Body of pancreas (tissue), 4 donors: ENCODE measurements at regions not wholly inside any gene's neighbourhood (a gene's known extent, or its start where the extent isn't known, plus 50 kb on each side); places are given as distances from the start of the nearest gene placed in this dataset.

Experiments used
- ATAC-seq: fragments of 150-250 bp; one replicate; pipeline ENCODE4 v1.9.1; 2016
- DNase-seq, 4 donors: peaks; one replicate each; pipeline ENCODE4 v3.0.0-alpha.2; 2019
- H3K27ac ChIP-seq, 4 donors: fragments of 200-600 bp; sonication (generic); 1 replicate in 3 of 4; 2 replicates in 1 of 4; pipeline versions ENCODE4 v1.5.1 to v1.6.1; 2016 to 2019; ENCODE audit warnings: mild to moderate bottlenecking in 1 of 4, mixed read lengths in 1 of 4, moderate library complexity in 1 of 4
- H3K27me3 ChIP-seq, 2 donors: fragments of 200-600 bp; sonication (generic); one replicate each; pipeline ENCODE4 v1.6.0; 2016; ENCODE audit warnings: mild to moderate bottlenecking in 1 of 2
- H3K36me3 ChIP-seq, 2 donors: fragments of 200-600 bp; sonication (generic); replicated peaks in 1 of 2; 2 replicates each; pipeline ENCODE4 v1.5.1; 2016; ENCODE audit warnings: low read depth in 2 of 2; ENCODE audit not compliant: insufficient read depth in 1 of 2
- H3K4me1 ChIP-seq: fragments of 200-600 bp; sonication (generic); one replicate; pipeline ENCODE4 v1.6.0; 2016
- H3K4me3 ChIP-seq, 2 donors: fragments of 200-600 bp; sonication (generic); 1 replicate in 1 of 2; 2 replicates in 1 of 2; pipeline ENCODE4 v1.5.1; 2016 to 2019
- H3K9me3 ChIP-seq, 3 donors: fragments of 200-600 bp; sonication (generic); 1 replicate in 2 of 3; 2 replicates in 1 of 3; pipeline ENCODE4 v1.5.1; 2016
- POLR2A ChIP-seq, 3 donors: fragments of 450-650 bp; IDR thresholded peaks; one replicate each; pipeline ENCODE4 v1.6.1; 2016; ENCODE audit warnings: antibody characterized with exemption in 3 of 3, mild to moderate bottlenecking in 2 of 3
- WGBS, 2 donors: methylation state at CpG; one replicate each; pipeline ENCODE4 v1.1.5; 2017; 5-methylcytosine and 5-hydroxymethylcytosine counted together
- intact Hi-C: fragments of 100-400 bp; cut with DNase I; formaldehyde crosslinking; loops from one replicate; pipeline ENCODE4 v1.15.1; 2023
- TF ChIP-seq, protein P1 (sequence below), 7 experiments: fragments of 450-650 bp in 4 of 7; fragments of 200-600 bp in 3 of 7; sonication (generic) in 3 of 7; IDR thresholded peaks; one replicate each; pipeline ENCODE4 v1.5.1; 2016 to 2019; ENCODE audit warnings: antibody characterized with exemption in 7 of 7

DNA sequence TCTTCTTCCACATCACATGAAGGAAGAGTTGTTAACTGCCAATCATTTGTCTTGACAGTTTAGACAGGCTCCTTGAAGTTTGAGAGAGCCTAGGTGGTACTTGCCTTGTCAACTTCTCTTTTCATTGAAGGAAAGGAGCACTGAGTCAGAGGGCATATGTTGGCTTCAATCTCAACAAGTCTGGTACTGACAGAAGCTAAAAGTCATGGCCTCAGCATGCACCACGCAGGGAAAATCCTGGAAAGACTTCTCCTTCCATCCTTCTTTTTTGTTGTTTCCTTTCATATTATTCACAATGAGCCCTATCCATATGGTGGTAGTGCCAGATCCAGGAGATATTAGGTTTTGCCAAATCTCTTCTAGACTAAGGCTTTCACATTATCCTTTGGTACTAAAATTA is 1272.5 kb downstream of the ROBO1 start:
- Histone ChIP-seq H3K27me3 (no peaks in the 10 kb centered on the region), H3K36me3 (no peaks in the 10 kb centered on the region), H3K4me3 (no peak overlapping the region), H3K4me1 (no peaks in the 10 kb centered on the region), H3K9me3 (no peaks in the 10 kb centered on the region), H3K27ac (no peak overlapping the region)
- DNase-seq (no peak), ATAC-seq (no peak)
- WGBS, 2 donors, result 0 to 47% methylated on average over 1 of the region's 1 CpG
- no peak for TF ChIP-seq POLR2A (IDR thresholded peaks at IDR 0.05)
- TF ChIP-seq, protein P1, sequence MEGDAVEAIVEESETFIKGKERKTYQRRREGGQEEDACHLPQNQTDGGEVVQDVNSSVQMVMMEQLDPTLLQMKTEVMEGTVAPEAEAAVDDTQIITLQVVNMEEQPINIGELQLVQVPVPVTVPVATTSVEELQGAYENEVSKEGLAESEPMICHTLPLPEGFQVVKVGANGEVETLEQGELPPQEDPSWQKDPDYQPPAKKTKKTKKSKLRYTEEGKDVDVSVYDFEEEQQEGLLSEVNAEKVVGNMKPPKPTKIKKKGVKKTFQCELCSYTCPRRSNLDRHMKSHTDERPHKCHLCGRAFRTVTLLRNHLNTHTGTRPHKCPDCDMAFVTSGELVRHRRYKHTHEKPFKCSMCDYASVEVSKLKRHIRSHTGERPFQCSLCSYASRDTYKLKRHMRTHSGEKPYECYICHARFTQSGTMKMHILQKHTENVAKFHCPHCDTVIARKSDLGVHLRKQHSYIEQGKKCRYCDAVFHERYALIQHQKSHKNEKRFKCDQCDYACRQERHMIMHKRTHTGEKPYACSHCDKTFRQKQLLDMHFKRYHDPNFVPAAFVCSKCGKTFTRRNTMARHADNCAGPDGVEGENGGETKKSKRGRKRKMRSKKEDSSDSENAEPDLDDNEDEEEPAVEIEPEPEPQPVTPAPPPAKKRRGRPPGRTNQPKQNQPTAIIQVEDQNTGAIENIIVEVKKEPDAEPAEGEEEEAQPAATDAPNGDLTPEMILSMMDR (IDR thresholded peaks at IDR 0.05), result no peak
- intact Hi-C loops, result no loop called here

DNA sequence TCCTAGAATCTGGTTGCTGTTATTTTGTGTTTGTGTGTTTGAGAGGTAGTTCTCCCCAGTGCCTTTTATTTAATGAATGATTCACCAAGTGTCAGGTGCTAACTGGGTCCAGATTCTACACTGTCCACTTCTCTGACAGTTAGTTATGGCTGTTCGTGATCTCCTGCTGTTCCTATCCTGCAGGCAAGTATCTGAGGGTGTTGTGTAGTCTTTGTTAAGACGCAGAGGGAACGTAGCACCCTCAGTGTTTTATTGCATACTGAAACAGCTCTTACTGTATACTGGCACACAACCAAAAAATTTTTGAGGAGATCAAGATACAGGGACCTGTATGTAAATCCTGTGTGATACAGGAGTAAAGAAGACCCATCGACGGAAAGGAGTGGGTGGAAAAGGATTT is 1271.3 kb downstream of the ROBO1 start:
- Histone ChIP-seq H3K4me1 (no peaks in the 10 kb centered on the region), H3K4me3 (no peak overlapping the region), H3K36me3 (no peaks in the 10 kb centered on the region), H3K27me3 (no peaks in the 10 kb centered on the region), H3K9me3 (no peaks in the 10 kb centered on the region), H3K27ac (no peak overlapping the region)
- 38 to 52% methylated on average over 5 of the region's 5 CpGs for WGBS, 2 donors
- intact Hi-C loops, result no loop called here
- no peak for ATAC-seq
- TF ChIP-seq, protein P1 (IDR thresholded peaks at IDR 0.05), result no peak
- no peak for TF ChIP-seq POLR2A (IDR thresholded peaks at IDR 0.05)
- no peak for DNase-seq

DNA sequence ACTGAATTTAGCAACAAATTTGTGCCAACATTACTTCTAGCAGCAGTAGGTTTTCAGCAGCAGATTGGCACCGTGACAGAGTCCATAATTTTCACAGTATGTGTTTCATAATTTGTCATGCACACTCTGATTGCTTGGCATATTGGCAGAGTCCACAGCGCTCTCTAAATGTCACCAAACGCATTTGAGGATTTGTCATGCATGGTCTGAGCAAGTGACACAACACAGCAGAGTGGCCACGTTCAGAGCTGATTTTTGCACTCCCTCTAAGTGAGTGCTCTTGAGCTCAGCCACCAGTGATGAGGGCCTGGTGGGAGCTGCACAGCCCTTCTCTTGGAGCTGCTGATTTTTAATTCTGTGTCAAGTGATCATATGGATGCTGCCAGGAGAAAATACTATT is 1270.8 kb downstream of the ROBO1 start:
- DNase-seq (peak in 3 of 4 donors; percentile 18 to 52 (median 28)), ATAC-seq (peak; percentile 33)
- Histone ChIP-seq H3K4me1 (no peaks in the 10 kb centered on the region), H3K27ac (no peak overlapping the region), H3K9me3 (no peaks in the 10 kb centered on the region), H3K36me3 (no peaks in the 10 kb centered on the region), H3K27me3 (no peaks in the 10 kb centered on the region), H3K4me3 (no peak overlapping the region)
- 19 to 30% methylated on average over 4 of the region's 4 CpGs for WGBS, 2 donors
- intact Hi-C loops, result no loop called here
- TF ChIP-seq, protein P1 (IDR thresholded peaks at IDR 0.05), result no peak
- TF ChIP-seq POLR2A (IDR thresholded peaks at IDR 0.05), result no peak

DNA sequence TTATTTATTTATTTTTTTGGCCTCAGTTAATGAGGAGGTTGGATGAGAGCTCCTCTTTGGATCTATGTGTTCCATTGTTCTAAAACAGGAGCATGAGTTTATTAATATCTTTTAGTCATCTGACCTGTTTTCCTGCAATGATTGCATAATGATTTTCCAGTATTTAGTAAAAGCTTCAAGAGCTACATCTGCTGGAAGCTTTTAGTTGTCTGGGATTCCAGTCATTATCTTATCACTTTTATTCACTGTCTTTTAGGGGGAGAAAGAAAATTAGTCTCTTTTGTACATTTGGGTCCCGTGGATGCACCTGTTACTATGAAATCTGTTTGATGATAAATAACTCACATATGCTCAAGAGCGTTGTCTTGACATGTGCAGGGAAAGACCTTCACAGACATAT is 1270.0 kb downstream of the ROBO1 start:
- no peak for TF ChIP-seq POLR2A (IDR thresholded peaks at IDR 0.05)
- TF ChIP-seq, protein P1 (IDR thresholded peaks at IDR 0.05), result no peak
- DNase-seq (no peak), ATAC-seq (no peak)
- WGBS, 2 donors, result 29 to 40% methylated on average over 2 of the region's 2 CpGs
- Histone ChIP-seq H3K4me3 (no peak overlapping the region), H3K27me3 (no peaks in the 10 kb centered on the region), H3K27ac (no peak overlapping the region), H3K36me3 (no peaks in the 10 kb centered on the region), H3K9me3 (no peaks in the 10 kb centered on the region), H3K4me1 (no peaks in the 10 kb centered on the region)
- intact Hi-C loops, result no loop called here

DNA sequence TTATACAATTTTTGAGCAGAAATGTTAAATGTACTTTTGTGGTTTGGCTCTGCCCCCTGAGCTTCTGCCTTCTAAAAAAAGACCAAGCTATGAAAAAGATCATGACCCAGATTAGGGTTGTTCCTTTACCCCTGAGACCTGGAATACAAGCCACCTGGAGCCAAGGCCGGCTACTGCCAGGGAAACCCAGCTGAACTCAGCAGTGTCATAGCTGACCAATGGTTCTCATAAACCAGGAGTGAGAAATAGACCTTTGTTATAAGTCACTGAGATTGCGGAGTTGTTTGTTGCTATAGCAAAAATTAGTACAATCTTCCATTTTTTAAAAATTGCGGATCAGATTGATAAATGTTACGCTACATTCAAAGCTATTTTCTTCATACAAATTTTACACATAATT is 1261.7 kb downstream of the ROBO1 start:
- Histone ChIP-seq H3K4me3 (no peak overlapping the region), H3K27me3 (no peaks in the 10 kb centered on the region), H3K4me1 (peaks cover 5% of the 10 kb centered on the region), H3K9me3 (no peaks in the 10 kb centered on the region), H3K36me3 (no peaks in the 10 kb centered on the region), H3K27ac (no peak overlapping the region)
- intact Hi-C loops, result no loop called here
- WGBS, 2 donors, result 54 to 58% methylated on average over 4 of the region's 4 CpGs
- ATAC-seq (no peak), DNase-seq (no peak)
- TF ChIP-seq, protein P1 (IDR thresholded peaks at IDR 0.05), result no peak
- TF ChIP-seq POLR2A (IDR thresholded peaks at IDR 0.05), result no peak
